AG04449 (cell line): ENCODE measurements at regions not wholly inside any gene's neighbourhood (a gene's known extent, or its start where the extent isn't known, plus 50 kb on each side); places are given as distances from the start of the nearest gene placed in this dataset.

Source experiments
- CTCF ChIA-PET: fragments of 350-600 bp; formaldehyde crosslinking; extraction: SDS; loops from one replicate; lab custom pipeline; 2021; ENCODE audit warnings: antibody characterized with exemption; lab: Yijun Ruan, JAX
- POLR2A ChIA-PET: fragments of 400-600, 350-600 bp; formaldehyde crosslinking; extraction: SDS; loops from one replicate; lab custom pipeline; 2020; ENCODE audit warnings: antibody characterized with exemption, inconsistent platforms; lab: Yijun Ruan, JAX
- DNase-seq: peaks from one replicate; pipeline ENCODE4 v3.0.0-alpha.2; 2010; ENCODE audit warnings: low read depth, low spot score
- H3K4me3 ChIP-seq: 2 replicates; pipeline ENCODE4 v1.5.1; 2011; ENCODE audit warnings: low read depth, mild to moderate bottlenecking, control low read depth, low read length
- CTCF ChIP-seq: IDR thresholded peaks from one replicate; pipeline ENCODE4 v1.5.1; 2011; ENCODE audit warnings: mild to moderate bottlenecking, moderate library complexity, low read length, control low read depth, inconsistent platforms; ENCODE audit not compliant: insufficient read depth; ENCODE audit errors: missing control alignments

GRCh38 chr13:90360785-90361184 lies 986.7 kb upstream of the MIR17HG start:
- H3K4me3 ChIP-seq, result no peak overlapping the region
- no peak for TF ChIP-seq CTCF
- no peak for DNase-seq
- POLR2A ChIA-PET, result no interaction called here
- CTCF ChIA-PET, result no interaction called here

GRCh38 chr13:90362707-90363106 lies 984.8 kb upstream of the MIR17HG start:
- TF ChIP-seq CTCF, result no peak
- no peak for DNase-seq
- CTCF ChIA-PET, result no interaction called here
- POLR2A ChIA-PET, result no interaction called here
- no peak overlapping the region for H3K4me3 ChIP-seq

GRCh38 chr13:90365130-90365529 lies 982.4 kb upstream of the MIR17HG start:
- H3K4me3 ChIP-seq, result no peak overlapping the region
- POLR2A ChIA-PET, result no interaction called here
- DNase-seq, result no peak
- CTCF ChIA-PET, result no interaction called here
- TF ChIP-seq CTCF, result no peak

- ChIA-PET POLR2A (no interaction called here), CTCF (no interaction called here)
- H3K4me3 ChIP-seq, result no peak overlapping the region
- TF ChIP-seq CTCF, result no peak
- DNase-seq, result no peak
Observed at GRCh38 chr13:90374168-90374567, 973.3 kb upstream of the MIR17HG start.

GRCh38 chr13:90375851-90376250 lies 971.6 kb upstream of the MIR17HG start:
- POLR2A ChIA-PET, result no interaction called here
- no peak for DNase-seq
- no peak for TF ChIP-seq CTCF
- no peak overlapping the region for H3K4me3 ChIP-seq
- CTCF ChIA-PET, result no interaction called here

GRCh38 chr13:90382425-90382824 lies 965.1 kb upstream of the MIR17HG start:
- TF ChIP-seq CTCF, result no peak
- H3K4me3 ChIP-seq, result no peak overlapping the region
- ChIA-PET POLR2A (no interaction called here), CTCF (interaction anchor here (0.6 kb wide), 1 partner anchor 56 kb away, joined by 4 read pairs; no protein-coding TSS in a partner anchor)
- DNase-seq, result no peak
